Left ventricle myocardium inferior (tissue), 1 donor: ENCODE measurements at regions not wholly inside any gene's neighbourhood (a gene's known extent, or its start where the extent isn't known, plus 50 kb on each side); places are given as distances from the start of the nearest gene placed in this dataset.

ENCODE experiments used
- DNase-seq: peaks from one replicate; pipeline ENCODE4 v3.0.0-alpha.2; 2020
- H3K27ac ChIP-seq: fragments of 200-600 bp; replicated peaks from 2 replicates; pipeline ENCODE4 v1.8.0; 2021
- H3K27me3 ChIP-seq: fragments of 200-600 bp; 2 replicates; pipeline ENCODE4 v1.8.0; 2021; ENCODE audit warnings: low read depth
- H3K36me3 ChIP-seq: fragments of 200-600 bp; 2 replicates; pipeline ENCODE4 v1.8.0; 2021
- H3K4me1 ChIP-seq: fragments of 200-600 bp; 2 replicates; pipeline ENCODE4 v1.8.0; 2021
- H3K4me3 ChIP-seq: fragments of 200-600 bp; 2 replicates; pipeline ENCODE4 v1.8.0; 2021; ENCODE audit warnings: mild to moderate bottlenecking, moderate library complexity
- H3K9me3 ChIP-seq: fragments of 200-600 bp; replicated peaks from 2 replicates; pipeline ENCODE4 v1.8.0; 2021
- CTCF ChIP-seq: fragments of 200-600 bp; IDR thresholded peaks from 2 replicates; pipeline ENCODE4 v1.8.0; 2021; ENCODE audit warnings: antibody characterized with exemption, mild to moderate bottlenecking, borderline replicate concordance
- intact Hi-C: fragments of 100-400 bp; cut with micrococcal nuclease; formaldehyde crosslinking; loops from one replicate; pipeline ENCODE4 v1.11.0; 2022
- donor health status: DM: no; HTN: yes; CAD: no; lungs with severe emphysema.

GRCh38 chr3:148625991-148626390, 71.7 kb upstream of the AGTR1 start:
- intact Hi-C loops, result no loop called here
- TF ChIP-seq CTCF, result no peak
- no peak overlapping the region for H3K27ac ChIP-seq
- H3K27me3 ChIP-seq, result no peaks in the 10 kb centered on the region
- H3K4me1 ChIP-seq, result no peaks in the 10 kb centered on the region
- no peak overlapping the region for H3K4me3 ChIP-seq
- no peak for DNase-seq
- no peaks in the 10 kb centered on the region for H3K36me3 ChIP-seq
- H3K9me3 ChIP-seq, result peaks cover 27% of the 10 kb centered on the region

GRCh38 chr3:148629006-148629405, 68.7 kb upstream of the AGTR1 start:
- no peak for TF ChIP-seq CTCF
- DNase-seq, result no peak
- Histone ChIP-seq H3K4me3 (no peak overlapping the region), H3K36me3 (no peaks in the 10 kb centered on the region), H3K4me1 (no peaks in the 10 kb centered on the region), H3K27me3 (no peaks in the 10 kb centered on the region), H3K9me3 (peaks cover 45% of the 10 kb centered on the region), H3K27ac (no peak overlapping the region)
- intact Hi-C loops, result no loop called here

GRCh38 chr3:148631124-148631903, 66.4 kb upstream of the AGTR1 start:
- Histone ChIP-seq H3K4me1 (no peaks in the 10 kb centered on the region), H3K9me3 (peaks cover 45% of the 10 kb centered on the region), H3K27me3 (no peaks in the 10 kb centered on the region), H3K27ac (no peak overlapping the region), H3K4me3 (no peak overlapping the region), H3K36me3 (no peaks in the 10 kb centered on the region)
- peak; percentile 14 for TF ChIP-seq CTCF
- DNase-seq, result no peak
- intact Hi-C loops, result no loop called here

- Histone ChIP-seq H3K9me3 (no peaks in the 10 kb centered on the region), H3K27me3 (no peaks in the 10 kb centered on the region), H3K36me3 (no peaks in the 10 kb centered on the region), H3K4me1 (no peaks in the 10 kb centered on the region), H3K27ac (peak overlapping the region; percentile 72), H3K4me3 (no peak overlapping the region)
- intact Hi-C loops, result no loop called here
- no peak for DNase-seq
- no peak for TF ChIP-seq CTCF
These were observed 56.0 kb upstream of the AGTR1 start for GRCh38 chr3:148641722-148642121.

- Histone ChIP-seq H3K27ac (peak overlapping the region; percentile 72), H3K9me3 (no peaks in the 10 kb centered on the region), H3K4me3 (no peak overlapping the region)
These were observed 55.5 kb upstream of the AGTR1 start for GRCh38 chr3:148642214-148642613.

More at GRCh38 chr3:148642214-148642613, 55.5 kb upstream of the AGTR1 start:
- intact Hi-C loops, result no loop called here
- TF ChIP-seq CTCF, result no peak
- H3K36me3 ChIP-seq, result no peaks in the 10 kb centered on the region
- no peaks in the 10 kb centered on the region for H3K27me3 ChIP-seq
- no peaks in the 10 kb centered on the region for H3K4me1 ChIP-seq
- DNase-seq, result no peak
